ENCODE measurements at regions not wholly inside any gene's neighbourhood (a gene's known extent, or its start where the extent isn't known, plus 50 kb on each side); places are given as distances from the start of the nearest gene placed in this dataset.
"Not testable (repeated sequence)": the region's sequence is repeated elsewhere in the genome, so short reads cannot be mapped to it uniquely, and the experiment has no call there.

- no peaks in the 10 kb centered on the region for H3K79me2 ChIP-seq (ENCODE audit: low read length)
- H2AFZ ChIP-seq (ENCODE audit: low read depth, low read length): no peak overlapping the region
- no peaks in the 10 kb centered on the region for H3K27me3 ChIP-seq (ENCODE audit: low read depth, low read length)
- H3K36me3 ChIP-seq (replicated peaks; ENCODE audit: low read depth, low read length): no peaks in the 10 kb centered on the region
- no peak overlapping the region for H3K4me2 ChIP-seq (ENCODE audit: low read length)
- no peak overlapping the region for H3K27ac ChIP-seq (ENCODE audit: low read length)
- no peak overlapping the region for H3K4me3 ChIP-seq (ENCODE audit: low read length)
- no peaks in the 10 kb centered on the region; the same call in 1 of the 2 replicates for H3K9me3 ChIP-seq (ENCODE audit: insufficient read depth, low read length)
- no peaks in the 10 kb centered on the region for H4K20me1 ChIP-seq (ENCODE audit: insufficient read depth, low read length)
- TF ChIP-seq, protein P1, sequence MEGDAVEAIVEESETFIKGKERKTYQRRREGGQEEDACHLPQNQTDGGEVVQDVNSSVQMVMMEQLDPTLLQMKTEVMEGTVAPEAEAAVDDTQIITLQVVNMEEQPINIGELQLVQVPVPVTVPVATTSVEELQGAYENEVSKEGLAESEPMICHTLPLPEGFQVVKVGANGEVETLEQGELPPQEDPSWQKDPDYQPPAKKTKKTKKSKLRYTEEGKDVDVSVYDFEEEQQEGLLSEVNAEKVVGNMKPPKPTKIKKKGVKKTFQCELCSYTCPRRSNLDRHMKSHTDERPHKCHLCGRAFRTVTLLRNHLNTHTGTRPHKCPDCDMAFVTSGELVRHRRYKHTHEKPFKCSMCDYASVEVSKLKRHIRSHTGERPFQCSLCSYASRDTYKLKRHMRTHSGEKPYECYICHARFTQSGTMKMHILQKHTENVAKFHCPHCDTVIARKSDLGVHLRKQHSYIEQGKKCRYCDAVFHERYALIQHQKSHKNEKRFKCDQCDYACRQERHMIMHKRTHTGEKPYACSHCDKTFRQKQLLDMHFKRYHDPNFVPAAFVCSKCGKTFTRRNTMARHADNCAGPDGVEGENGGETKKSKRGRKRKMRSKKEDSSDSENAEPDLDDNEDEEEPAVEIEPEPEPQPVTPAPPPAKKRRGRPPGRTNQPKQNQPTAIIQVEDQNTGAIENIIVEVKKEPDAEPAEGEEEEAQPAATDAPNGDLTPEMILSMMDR (IDR thresholded peaks at IDR 0.05; ENCODE audit: low read depth, low read length): no peak
- no peak for TF ChIP-seq EZH2phosphoT487 (IDR thresholded peaks at IDR 0.05; ENCODE audit: low read depth)
- H3K4me1 ChIP-seq (ENCODE audit: low read length): peaks cover 10% of the 10 kb centered on the region
- H3K9ac ChIP-seq (ENCODE audit: low read length): no peak overlapping the region
These were observed 199.6 kb upstream of the CBLB start for GRCh38 chr3:106068381-106068780.

GRCh38 chr3:106068795-106069194 lies 200.0 kb upstream of the CBLB start:
- H3K27me3 ChIP-seq (ENCODE audit: low read depth, low read length): no peaks in the 10 kb centered on the region
- TF ChIP-seq, protein P1 (IDR thresholded peaks at IDR 0.05; ENCODE audit: low read depth, low read length): no peak
- TF ChIP-seq EZH2phosphoT487 (IDR thresholded peaks at IDR 0.05; ENCODE audit: low read depth): no peak
- H4K20me1 ChIP-seq (ENCODE audit: insufficient read depth, low read length): no peaks in the 10 kb centered on the region
- no peaks in the 10 kb centered on the region for H3K79me2 ChIP-seq (ENCODE audit: low read length)
- peaks cover 10% of the 10 kb centered on the region for H3K4me1 ChIP-seq (ENCODE audit: low read length)
- H3K9me3 ChIP-seq (ENCODE audit: insufficient read depth, low read length): no peaks in the 10 kb centered on the region; the same call in 1 of the 2 replicates
- no peak overlapping the region for H2AFZ ChIP-seq (ENCODE audit: low read depth, low read length)
- H3K9ac ChIP-seq (ENCODE audit: low read length): no peak overlapping the region
- no peak overlapping the region for H3K27ac ChIP-seq (ENCODE audit: low read length)
- no peak overlapping the region for H3K4me3 ChIP-seq (ENCODE audit: low read length)
- no peak overlapping the region for H3K4me2 ChIP-seq (ENCODE audit: low read length)
- no peaks in the 10 kb centered on the region for H3K36me3 ChIP-seq (replicated peaks; ENCODE audit: low read depth, low read length)

DNA sequence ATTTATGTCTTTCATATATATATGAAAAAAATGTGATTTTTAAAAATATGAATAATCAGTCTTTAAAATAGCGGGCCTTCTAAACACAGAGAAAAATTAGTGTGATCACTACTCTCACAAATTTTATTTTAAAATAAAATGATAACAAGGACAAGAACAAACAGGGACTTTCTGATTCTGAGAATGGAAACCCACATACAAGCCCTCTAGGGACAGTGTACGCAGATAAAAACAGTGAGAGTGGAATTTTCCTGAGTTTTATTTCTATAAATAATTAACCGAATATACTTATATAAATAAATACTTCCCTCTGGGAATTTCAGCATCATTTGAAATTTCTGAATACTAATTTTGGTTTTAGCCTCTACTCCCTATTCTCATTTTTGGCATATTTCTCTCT lies 201.4 kb upstream of the CBLB start:
- Histone ChIP-seq H3K27ac (ENCODE audit: low read length) (no peak overlapping the region), H3K9me3 (ENCODE audit: insufficient read depth, low read length) (no peaks in the 10 kb centered on the region; the same call in 1 of the 2 replicates), H2AFZ (ENCODE audit: low read depth, low read length) (no peak overlapping the region), H3K4me2 (ENCODE audit: low read length) (no peak overlapping the region), H3K4me1 (ENCODE audit: low read length) (peaks cover 10% of the 10 kb centered on the region), H3K9ac (ENCODE audit: low read length) (no peak overlapping the region), H3K79me2 (ENCODE audit: low read length) (no peaks in the 10 kb centered on the region), H3K36me3 (replicated peaks; ENCODE audit: low read depth, low read length) (no peaks in the 10 kb centered on the region), H4K20me1 (ENCODE audit: insufficient read depth, low read length) (no peaks in the 10 kb centered on the region), H3K4me3 (ENCODE audit: low read length) (no peak overlapping the region), H3K27me3 (ENCODE audit: low read depth, low read length) (no peaks in the 10 kb centered on the region)
- no peak for TF ChIP-seq EZH2phosphoT487 (IDR thresholded peaks at IDR 0.05; ENCODE audit: low read depth)
- TF ChIP-seq, protein P1 (IDR thresholded peaks at IDR 0.05; ENCODE audit: low read depth, low read length): no peak

DNA sequence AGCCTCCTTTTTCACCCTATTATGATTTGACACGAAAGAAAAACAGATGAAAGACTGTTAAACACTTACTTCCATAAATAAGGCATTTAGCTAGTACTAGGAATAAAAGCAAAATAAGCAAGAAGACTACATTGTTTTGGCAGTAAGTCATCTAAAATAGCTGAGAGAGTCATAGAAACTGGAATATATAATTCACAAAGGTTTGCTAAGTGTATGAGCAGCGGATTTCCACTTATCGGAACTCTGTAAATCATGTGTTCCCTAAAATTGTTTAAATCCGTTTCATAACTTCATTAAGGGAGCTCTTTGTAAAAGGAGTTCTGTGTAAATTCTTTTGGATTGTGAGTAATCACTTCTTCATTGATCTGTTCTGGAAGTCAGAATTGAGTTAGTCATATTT lies 202.5 kb upstream of the CBLB start:
- no peak overlapping the region for H2AFZ ChIP-seq (ENCODE audit: low read depth, low read length)
- H3K4me1 ChIP-seq (ENCODE audit: low read length): peaks cover 10% of the 10 kb centered on the region
- no peaks in the 10 kb centered on the region for H4K20me1 ChIP-seq (ENCODE audit: insufficient read depth, low read length)
- no peak overlapping the region for H3K9ac ChIP-seq (ENCODE audit: low read length)
- no peaks in the 10 kb centered on the region for H3K27me3 ChIP-seq (ENCODE audit: low read depth, low read length)
- no peaks in the 10 kb centered on the region for H3K79me2 ChIP-seq (ENCODE audit: low read length)
- no peak for TF ChIP-seq EZH2phosphoT487 (IDR thresholded peaks at IDR 0.05; ENCODE audit: low read depth)
- TF ChIP-seq, protein P1 (IDR thresholded peaks at IDR 0.05; ENCODE audit: low read depth, low read length): no peak
- no peak overlapping the region for H3K4me2 ChIP-seq (ENCODE audit: low read length)
- H3K4me3 ChIP-seq (ENCODE audit: low read length): no peak overlapping the region
- H3K9me3 ChIP-seq (ENCODE audit: insufficient read depth, low read length): no peaks in the 10 kb centered on the region; the same call in 1 of the 2 replicates
- no peak overlapping the region for H3K27ac ChIP-seq (ENCODE audit: low read length)
- no peaks in the 10 kb centered on the region for H3K36me3 ChIP-seq (replicated peaks; ENCODE audit: low read depth, low read length)

DNA sequence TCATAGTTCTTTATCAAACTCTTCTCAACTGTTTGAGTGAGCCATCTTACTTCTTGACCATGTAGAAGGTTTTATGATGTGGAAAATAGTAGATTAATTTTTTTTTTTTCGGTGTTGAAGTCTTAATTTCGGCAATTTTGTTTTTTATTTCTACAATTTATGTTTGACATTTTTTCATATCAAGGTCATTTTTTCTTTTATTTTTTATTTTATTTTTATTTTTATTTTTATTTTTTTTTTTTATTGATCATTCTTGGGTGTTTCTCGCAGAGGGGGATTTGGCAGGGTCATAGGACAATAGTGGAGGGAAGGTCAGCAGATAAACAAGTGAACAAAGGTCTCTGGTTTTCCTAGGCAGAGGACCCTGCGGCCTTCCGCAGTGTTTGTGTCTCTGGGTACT lies 203.8 kb upstream of the CBLB start:
- H3K4me2 ChIP-seq (ENCODE audit: low read length); H3K9me3 ChIP-seq (ENCODE audit: insufficient read depth, low read length); H4K20me1 ChIP-seq (ENCODE audit: insufficient read depth, low read length); H3K4me3 ChIP-seq (ENCODE audit: low read length); H3K4me1 ChIP-seq (ENCODE audit: low read length); H2AFZ ChIP-seq (ENCODE audit: low read depth, low read length); H3K79me2 ChIP-seq (ENCODE audit: low read length); H3K27ac ChIP-seq (ENCODE audit: low read length); H3K9ac ChIP-seq (ENCODE audit: low read length); H3K27me3 ChIP-seq (ENCODE audit: low read depth, low read length); H3K36me3 ChIP-seq (replicated peaks; ENCODE audit: low read depth, low read length): not testable (repeated sequence)

- not testable (repeated sequence) for H3K79me2 ChIP-seq (ENCODE audit: low read length); H3K9ac ChIP-seq (ENCODE audit: low read length); H4K20me1 ChIP-seq (ENCODE audit: insufficient read depth, low read length); H3K27ac ChIP-seq (ENCODE audit: low read length); H3K9me3 ChIP-seq (ENCODE audit: insufficient read depth, low read length); H2AFZ ChIP-seq (ENCODE audit: low read depth, low read length); H3K27me3 ChIP-seq (ENCODE audit: low read depth, low read length); H3K4me3 ChIP-seq (ENCODE audit: low read length); H3K4me1 ChIP-seq (ENCODE audit: low read length); H3K4me2 ChIP-seq (ENCODE audit: low read length); H3K36me3 ChIP-seq (replicated peaks; ENCODE audit: low read depth, low read length)
These were observed 205.0 kb upstream of the CBLB start for GRCh38 chr3:106073806-106074205.
